ENCODE measurements at regions not wholly inside any gene's neighbourhood (a gene's known extent, or its start where the extent isn't known, plus 50 kb on each side); places are given as distances from the start of the nearest gene placed in this dataset.
A peak's percentile ranks its signal among the peaks of the same experiment; 100 is the strongest.

DNA sequence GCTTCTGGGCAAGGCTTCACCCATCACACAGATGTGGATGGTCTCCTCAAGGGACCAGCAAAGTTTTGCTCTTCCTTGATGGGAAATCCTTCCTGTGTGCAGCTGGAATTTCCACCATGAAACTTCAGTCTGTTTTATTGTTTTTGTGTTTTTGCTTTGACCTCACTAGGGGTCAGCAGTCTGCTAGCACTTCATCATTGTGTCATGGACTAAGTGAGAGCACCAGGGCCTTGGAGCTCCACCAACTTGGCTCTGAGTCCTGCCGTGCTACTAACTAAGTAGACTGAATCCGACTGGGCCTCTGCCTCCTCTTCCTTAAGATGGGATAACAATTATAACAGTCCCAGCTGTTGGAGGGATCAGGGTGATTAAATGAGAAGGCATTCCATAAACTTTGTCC lies 305.8 kb upstream of the NCAM1 start:
- BruUV-seq (replicated peaks): no TSS peak
- H3K27ac ChIP-seq (ENCODE audit: low read depth, low read length): no peak overlapping the region
- no peaks in the 10 kb centered on the region for H4K20me1 ChIP-seq (ENCODE audit: insufficient read depth)
- no peak for DNase-seq (ENCODE audit: low read depth, low spot score)
- TF ChIP-seq CBX3 (IDR thresholded peaks at IDR 0.05; ENCODE audit: low read depth) (no peak), ZFX (IDR thresholded peaks at IDR 0.05) (no peak), EZH2phosphoT487 (IDR thresholded peaks at IDR 0.05; ENCODE audit: borderline replicate concordance) (no peak), RAD21 (IDR thresholded peaks at IDR 0.05; ENCODE audit: low read depth) (0 out of 2 replicates have a peak, but pooled peaks have one; percentile 18), ELF1 (IDR thresholded peaks at IDR 0.05; ENCODE audit: borderline replicate concordance, low read depth) (no peak), SRF (IDR thresholded peaks at IDR 0.05; ENCODE audit: low read depth) (no peak)
- TF ChIP-seq, protein P1, sequence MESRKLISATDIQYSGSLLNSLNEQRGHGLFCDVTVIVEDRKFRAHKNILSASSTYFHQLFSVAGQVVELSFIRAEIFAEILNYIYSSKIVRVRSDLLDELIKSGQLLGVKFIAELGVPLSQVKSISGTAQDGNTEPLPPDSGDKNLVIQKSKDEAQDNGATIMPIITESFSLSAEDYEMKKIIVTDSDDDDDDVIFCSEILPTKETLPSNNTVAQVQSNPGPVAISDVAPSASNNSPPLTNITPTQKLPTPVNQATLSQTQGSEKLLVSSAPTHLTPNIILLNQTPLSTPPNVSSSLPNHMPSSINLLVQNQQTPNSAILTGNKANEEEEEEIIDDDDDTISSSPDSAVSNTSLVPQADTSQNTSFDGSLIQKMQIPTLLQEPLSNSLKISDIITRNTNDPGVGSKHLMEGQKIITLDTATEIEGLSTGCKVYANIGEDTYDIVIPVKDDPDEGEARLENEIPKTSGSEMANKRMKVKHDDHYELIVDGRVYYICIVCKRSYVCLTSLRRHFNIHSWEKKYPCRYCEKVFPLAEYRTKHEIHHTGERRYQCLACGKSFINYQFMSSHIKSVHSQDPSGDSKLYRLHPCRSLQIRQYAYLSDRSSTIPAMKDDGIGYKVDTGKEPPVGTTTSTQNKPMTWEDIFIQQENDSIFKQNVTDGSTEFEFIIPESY (IDR thresholded peaks at IDR 0.05; ENCODE audit: extremely low read depth, insufficient replicate concordance, low read length): no peak
- TF ChIP-seq, protein P2, sequence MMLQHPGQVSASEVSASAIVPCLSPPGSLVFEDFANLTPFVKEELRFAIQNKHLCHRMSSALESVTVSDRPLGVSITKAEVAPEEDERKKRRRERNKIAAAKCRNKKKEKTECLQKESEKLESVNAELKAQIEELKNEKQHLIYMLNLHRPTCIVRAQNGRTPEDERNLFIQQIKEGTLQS (IDR thresholded peaks at IDR 0.05): no peak
- TF ChIP-seq, protein P3, sequence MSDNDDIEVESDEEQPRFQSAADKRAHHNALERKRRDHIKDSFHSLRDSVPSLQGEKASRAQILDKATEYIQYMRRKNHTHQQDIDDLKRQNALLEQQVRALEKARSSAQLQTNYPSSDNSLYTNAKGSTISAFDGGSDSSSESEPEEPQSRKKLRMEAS (IDR thresholded peaks at IDR 0.05): no peak
- no peak overlapping the region for H2AFZ ChIP-seq (ENCODE audit: low read depth, low read length, poor library complexity, severe bottlenecking)
- H3K9me3 ChIP-seq (ENCODE audit: control insufficient read depth in 1 of 2, insufficient read depth in 1 of 2, low read depth in 1 of 2, low read length in 2 of 2): no peaks in the 10 kb centered on the region
- H3K79me2 ChIP-seq (ENCODE audit: insufficient read depth, low read length): no peaks in the 10 kb centered on the region
- H3K27me3 ChIP-seq (ENCODE audit: insufficient read depth, low read length): no peaks in the 10 kb centered on the region
- CTCF ChIA-PET: no interaction called here
- H3K9me2 ChIP-seq (ENCODE audit: insufficient read depth): no peaks in the 10 kb centered on the region
- no peak for ATAC-seq
- H3K4me1 ChIP-seq (ENCODE audit: control insufficient read depth in 1 of 2, insufficient read depth in 2 of 2, low read length in 2 of 2): peaks cover 0 to 7% of the 10 kb centered on the region in 2 experiments; a peak in 1 of 4 replicates
- intact Hi-C loops (cut with micrococcal nuclease): no loop called here
- no peak overlapping the region for H3K4me3 ChIP-seq (replicated peaks in 1 of 2; ENCODE audit: low read depth in 1 of 2, low read length in 2 of 2)
- H3K9ac ChIP-seq (ENCODE audit: low read length): no peak overlapping the region
- RAD21 ChIA-PET (ENCODE audit: low non-redundant PET in 1 of 2, low total read pairs in 2 of 2, uncharacterized antibody in 2 of 2, unreplicated experiment in 2 of 2): no interaction called here
- no peaks in the 10 kb centered on the region for H3K36me3 ChIP-seq (ENCODE audit: control insufficient read depth in 1 of 2, insufficient read depth in 2 of 2, low read length in 2 of 2)
- POLR2A ChIA-PET: no interaction called here
- no peak overlapping the region for H3K4me2 ChIP-seq (ENCODE audit: low read length)

Measured in HCT116 (cell line).